Pancreas (tissue), 10 donors: ENCODE measurements at regions not wholly inside any gene's neighbourhood (a gene's known extent, or its start where the extent isn't known, plus 50 kb on each side); places are given as distances from the start of the nearest gene placed in this dataset.

Source experiments
- ATAC-seq, 4 donors: fragments of 200-7000 bp; cut with Tn5 transposase; one replicate each; pipeline versions ENCODE4 v1.8.0 to v1.9.1; 2020; ENCODE audit warnings: mild to moderate bottlenecking in 4 of 4, moderate library complexity in 4 of 4
- DNase-seq, 6 donors: peaks; one replicate each; pipeline ENCODE4 v3.0.0-alpha.2; 2020
- FAIRE-seq: peaks from 2 replicates; lab custom pipeline; 2012; peaks lifted over from hg19 to GRCh38; lab: Jason Lieb, UNC
- H3K27ac ChIP-seq, 4 donors: fragments of 200-600 bp; sonication (generic); 1 replicate in 3 of 4; 2 replicates in 1 of 4; pipeline versions ENCODE4 v1.5.0 to v1.8.0; 2020
- H3K27me3 ChIP-seq, 4 donors: fragments of 200-600 bp; one replicate each; pipeline ENCODE4 v1.8.0; 2021
- H3K36me3 ChIP-seq, 3 donors: fragments of 200-600 bp; sonication (generic) in 1 of 3; one replicate each; pipeline versions ENCODE4 v1.5.0 to v1.8.0; 2020 to 2021
- H3K4me1 ChIP-seq, 3 donors: fragments of 200-600 bp; one replicate each; pipeline ENCODE4 v1.8.0; 2021
- H3K4me3 ChIP-seq, 4 donors: fragments of 200-600 bp; sonication (generic) in 2 of 4; one replicate each; pipeline versions ENCODE4 v1.5.0 to v1.8.0; 2020 to 2021
- H3K9me3 ChIP-seq, 4 donors: fragments of 200-600 bp; one replicate each; pipeline ENCODE4 v1.8.0; 2021
- CTCF ChIP-seq, 4 donors: fragments of 200-600 bp; sonication (generic) in 3 of 4; IDR thresholded peaks; one replicate each; pipeline versions ENCODE4 v1.5.0 to v1.8.0; 2021; ENCODE audit warnings: antibody characterized with exemption in 4 of 4
- WGBS, 2 donors: extraction: QIAGEN DNeasy Blood & Tissue Kit; methylation state at CpG; one replicate each; pipeline ENCODE4 v1.1.7; 2013; 5-methylcytosine and 5-hydroxymethylcytosine counted together
- intact Hi-C, 3 donors: fragments of 100-400 bp; cut with DNase I; formaldehyde crosslinking; loops; one replicate each; pipeline versions ENCODE4 v1.11.1 to v1.14.2; 2022
- donor health status: healthy with polysubstance abuse.
- donor health status: DM: no; HTN: no; CAD: no; lungs with moderate emphysema.
- donor health status: DM: no; HTN: no; CAD: no.
- donor health status: control.
- donor health status: control.
- donor health status: Bipolar disorder and iron deficiency.
- donor health status: DM: yes; HTN: yes; CAD: no.
- donor health status: DM: no; HTN: no; CAD: no.
- donor health status: DM: no; HTN: no; CAD: no.
- donor health status: DM: yes; HTN: yes; CAD: no.

DNA sequence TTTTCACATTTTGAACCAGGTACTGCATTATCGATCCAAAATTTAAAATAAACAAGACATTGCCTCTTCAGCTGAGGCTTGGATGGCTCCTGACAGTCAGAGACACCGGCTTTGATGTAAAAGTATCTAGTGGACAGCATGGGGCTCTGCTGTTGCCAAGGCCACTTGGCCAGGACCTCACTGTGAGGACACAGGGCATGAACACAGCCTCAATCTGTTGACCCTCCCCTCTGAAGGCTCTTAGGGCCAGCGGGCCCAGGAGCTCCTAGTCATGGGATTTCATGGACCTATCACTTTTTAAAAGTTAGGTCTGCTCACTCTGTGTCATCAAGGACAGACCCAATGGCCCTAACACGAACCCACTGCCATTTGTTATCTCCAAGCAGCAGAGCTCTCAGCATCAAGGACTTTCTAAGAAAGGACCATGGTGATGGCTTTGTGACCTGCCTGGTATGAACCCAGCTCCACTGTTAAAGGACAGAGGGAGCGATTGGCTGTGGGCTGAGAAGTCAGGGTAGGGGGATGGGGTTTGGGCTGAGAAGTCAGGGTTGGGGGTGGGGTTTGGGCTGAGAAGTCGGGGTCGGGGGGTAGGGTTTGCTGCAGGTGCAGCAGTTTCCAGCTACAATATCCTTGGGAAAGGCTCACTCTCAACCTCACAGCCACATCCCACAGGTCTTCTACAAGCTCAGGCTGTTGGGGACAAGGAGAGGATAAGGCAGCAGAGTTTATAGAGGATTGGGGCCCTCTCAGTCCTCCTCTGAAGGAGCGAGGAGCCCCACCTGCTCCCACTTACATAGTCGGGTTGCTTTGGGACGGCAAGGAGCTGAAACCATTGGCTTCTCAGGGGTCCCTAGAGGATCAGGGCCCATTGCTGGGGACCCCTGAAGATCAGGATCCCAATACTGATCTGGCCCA is 146.8 kb downstream of the BARX1 start:
- no peaks in the 10 kb centered on the region for H3K4me1 ChIP-seq
- no peak overlapping the region for H3K27ac ChIP-seq
- H3K9me3 ChIP-seq, result no peaks in the 10 kb centered on the region
- H3K36me3 ChIP-seq, result no peaks in the 10 kb centered on the region
- no peak for TF ChIP-seq CTCF (IDR thresholded peaks at IDR 0.05)
- H3K27me3 ChIP-seq, result no peaks in the 10 kb centered on the region
- peak in 1 of 6 donors; percentile 30 for DNase-seq
- FAIRE-seq, result no peak
- 76 to 84% methylated on average over 10 of the region's 10 CpGs for WGBS, 2 donors
- no peak for ATAC-seq
- H3K4me3 ChIP-seq, result no peak overlapping the region
- intact Hi-C loops, result no loop called here

GRCh38 chr9:93807166-93808074 is 147.7 kb downstream of the BARX1 start:
- no peak for ATAC-seq
- Histone ChIP-seq H3K4me3 (no peak overlapping the region), H3K4me1 (no peaks in the 10 kb centered on the region), H3K27ac (no peak overlapping the region), H3K36me3 (no peaks in the 10 kb centered on the region), H3K27me3 (no peaks in the 10 kb centered on the region), H3K9me3 (no peaks in the 10 kb centered on the region)
- TF ChIP-seq CTCF (IDR thresholded peaks at IDR 0.05), result no peak
- FAIRE-seq, result no peak
- 66 to 76% methylated on average over 14 of the region's 14 CpGs for WGBS, 2 donors
- no peak for DNase-seq
- intact Hi-C loops, result no loop called here

DNA sequence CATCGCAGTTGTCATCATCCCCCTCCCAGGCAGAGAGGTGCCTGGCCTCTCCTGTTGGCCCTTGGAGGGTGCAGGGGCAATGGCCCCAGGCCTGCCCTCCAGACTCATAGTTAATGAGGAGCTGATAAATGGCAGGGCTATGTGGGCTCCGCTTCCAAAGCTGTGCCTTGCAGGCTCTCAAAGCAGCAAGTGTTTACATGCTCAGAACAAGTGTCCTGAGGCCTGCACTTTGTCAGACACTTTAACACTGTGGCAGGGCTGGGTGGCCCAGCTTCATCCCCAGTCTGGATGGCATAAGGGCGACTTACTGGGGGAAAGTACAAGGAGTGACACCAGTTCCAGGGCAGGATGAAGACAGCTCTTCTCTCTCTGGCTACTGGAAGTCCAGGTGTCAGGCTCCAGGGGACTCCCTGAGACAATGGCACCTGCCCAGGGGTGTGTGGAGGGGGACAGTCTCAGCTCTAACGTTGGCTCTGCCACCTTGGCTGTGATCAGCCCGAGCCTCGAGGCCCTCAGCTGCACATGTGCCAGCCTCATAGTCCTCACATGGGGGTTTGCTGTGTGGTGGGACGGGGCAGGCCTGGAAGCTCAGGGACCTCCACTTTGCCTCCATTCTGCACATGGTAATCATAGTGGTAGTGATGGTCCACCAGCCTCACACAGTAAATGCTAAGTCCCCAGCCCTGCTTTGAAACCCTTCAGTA is 153.4 kb downstream of the BARX1 start:
- Histone ChIP-seq H3K4me3 (no peak overlapping the region), H3K9me3 (no peaks in the 10 kb centered on the region), H3K36me3 (no peaks in the 10 kb centered on the region), H3K27me3 (no peaks in the 10 kb centered on the region), H3K27ac (no peak overlapping the region), H3K4me1 (no peaks in the 10 kb centered on the region)
- no peak for ATAC-seq
- WGBS, 2 donors, result 63 to 70% methylated on average over 7 of the region's 7 CpGs
- no peak for TF ChIP-seq CTCF (IDR thresholded peaks at IDR 0.05)
- DNase-seq, result no peak
- intact Hi-C loops, result no loop called here
- no peak for FAIRE-seq

DNA sequence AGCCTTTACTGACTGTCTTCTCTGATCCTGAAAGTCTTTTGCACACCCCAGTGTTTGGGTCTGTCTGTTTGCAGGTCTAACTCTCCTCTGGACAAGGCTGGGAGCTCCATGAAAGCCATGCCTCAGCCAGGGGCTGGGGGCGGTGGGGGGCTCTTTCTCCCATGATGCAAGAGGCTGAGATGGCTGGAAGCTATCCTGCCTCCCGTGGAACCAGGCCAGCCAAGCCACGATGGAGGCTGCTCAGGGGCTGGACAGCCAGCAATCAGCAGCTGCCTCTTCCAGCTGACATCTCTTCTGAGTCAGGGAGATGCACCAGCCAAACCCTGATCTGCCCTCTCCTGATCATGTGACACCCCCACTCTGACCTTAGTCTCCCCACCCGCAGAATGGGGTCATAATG is 154.0 kb downstream of the BARX1 start:
- H3K27me3 ChIP-seq, result no peaks in the 10 kb centered on the region

More for the DNA sequence above, 154.0 kb downstream of the BARX1 start:
- intact Hi-C loops, result no loop called here
- no peak for TF ChIP-seq CTCF (IDR thresholded peaks at IDR 0.05)
- no peak overlapping the region for H3K4me3 ChIP-seq
- ATAC-seq, result no peak
- no peak overlapping the region for H3K27ac ChIP-seq
- no peaks in the 10 kb centered on the region for H3K4me1 ChIP-seq
- FAIRE-seq, result no peak
- WGBS, 2 donors, result 51 to 63% methylated on average over 4 of the region's 4 CpGs
- H3K9me3 ChIP-seq, result no peaks in the 10 kb centered on the region
- DNase-seq, result peak in 1 of 6 donors; percentile 30
- no peaks in the 10 kb centered on the region for H3K36me3 ChIP-seq
